OCI-LY3 (cell line): ENCODE measurements at regions not wholly inside any gene's neighbourhood (a gene's known extent, or its start where the extent isn't known, plus 50 kb on each side); places are given as distances from the start of the nearest gene placed in this dataset.

Experiments
- H2AFZ ChIP-seq: fragments of 200-600, 300-600 bp; shearing (Covaris generic); 2 replicates; pipeline ENCODE4 v1.6.0; 2014; ENCODE audit warnings: antibody characterized with exemption, low read depth, low read length
- H3K27ac ChIP-seq: fragments of 200-600, 300-600 bp; sonication (generic); 2 replicates; pipeline ENCODE4 v1.5.1; 2014; ENCODE audit warnings: mild to moderate bottlenecking, low read length, moderate library complexity, mixed read lengths
- H3K27me3 ChIP-seq: fragments of 200-600, 300-600 bp; sonication (generic); 2 replicates; pipeline ENCODE4 v1.6.1; 2014; ENCODE audit warnings: low read depth, low read length, mixed read lengths
- H3K36me3 ChIP-seq: fragments of 200-600, 300-600 bp; sonication (generic); replicated peaks from 2 replicates; pipeline ENCODE3; 2014; ENCODE audit warnings: low read depth, low read length, mixed read lengths
- H3K4me1 ChIP-seq: fragments of 300-600, 200-600 bp; sonication (generic); 2 replicates; pipeline ENCODE4 v1.6.1; 2014; ENCODE audit warnings: low read length, mixed read lengths
- H3K4me2 ChIP-seq: fragments of 200-600, 300-600 bp; sonication (generic); 2 replicates; pipeline ENCODE4 v1.6.1; 2014; ENCODE audit warnings: low read length, mixed read lengths
- H3K4me3 ChIP-seq: fragments of 300-600, 200-600 bp; sonication (generic); 2 replicates; pipeline ENCODE4 v1.5.1; 2014; ENCODE audit warnings: antibody characterized with exemption, mild to moderate bottlenecking, low read length, moderate library complexity
- H3K79me2 ChIP-seq: fragments of 300-600, 200-600 bp; shearing (Covaris generic); 2 replicates; pipeline ENCODE4 v1.6.1; 2014; ENCODE audit warnings: mild to moderate bottlenecking, low read length, mixed read lengths
- H3K9ac ChIP-seq: fragments of 300-600, 200-600 bp; shearing (Covaris generic); 2 replicates; pipeline ENCODE4 v1.6.0; 2014; ENCODE audit warnings: mild to moderate bottlenecking, low read length, moderate library complexity
- H3K9me3 ChIP-seq: fragments of 200-600, 300-600 bp; shearing (Covaris generic); 2 replicates; pipeline ENCODE4 v1.6.1; 2014; ENCODE audit warnings: low read length, mixed read lengths; ENCODE audit not compliant: insufficient read depth
- H4K20me1 ChIP-seq: fragments of 200-600, 300-600 bp; sonication (generic); 2 replicates; pipeline ENCODE4 v1.6.1; 2016; ENCODE audit warnings: low read length, mixed read lengths; ENCODE audit not compliant: insufficient read depth
- EZH2phosphoT487 ChIP-seq: fragments of 200-600 bp; shearing (Covaris generic); IDR thresholded peaks from 2 replicates; pipeline ENCODE4 v1.6.1; 2018; ENCODE audit warnings: antibody characterized with exemption, mixed run types, low read depth
- TF ChIP-seq, protein P1 (sequence below): fragments of 200-600, 300-600 bp; sonication (generic); IDR thresholded peaks from 2 replicates; pipeline ENCODE4 v1.5.1; 2014; ENCODE audit warnings: antibody characterized with exemption, low read length, low read depth

DNA sequence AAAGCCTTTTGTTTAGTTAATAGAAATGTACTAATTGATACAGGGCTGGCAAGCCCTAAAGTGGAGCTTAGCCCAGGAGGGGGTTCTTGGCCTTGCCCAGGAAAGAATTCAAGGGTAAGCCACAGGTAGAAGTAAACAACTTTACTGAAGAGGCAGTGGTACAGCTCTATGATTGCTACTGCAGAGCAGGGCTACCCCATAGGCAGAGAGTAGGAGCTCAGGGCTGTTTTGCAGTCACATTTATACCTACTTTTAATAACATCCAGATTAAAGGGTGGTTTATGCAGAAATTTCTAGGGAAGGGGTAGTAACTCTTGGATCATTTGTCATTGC, 680.4 kb upstream of the GJE1 start:
- no peaks in the 10 kb centered on the region for H3K27me3 ChIP-seq
- peaks cover 5% of the 10 kb centered on the region; the same call in 1 of the 2 replicates for H3K4me1 ChIP-seq
- TF ChIP-seq, protein P1, sequence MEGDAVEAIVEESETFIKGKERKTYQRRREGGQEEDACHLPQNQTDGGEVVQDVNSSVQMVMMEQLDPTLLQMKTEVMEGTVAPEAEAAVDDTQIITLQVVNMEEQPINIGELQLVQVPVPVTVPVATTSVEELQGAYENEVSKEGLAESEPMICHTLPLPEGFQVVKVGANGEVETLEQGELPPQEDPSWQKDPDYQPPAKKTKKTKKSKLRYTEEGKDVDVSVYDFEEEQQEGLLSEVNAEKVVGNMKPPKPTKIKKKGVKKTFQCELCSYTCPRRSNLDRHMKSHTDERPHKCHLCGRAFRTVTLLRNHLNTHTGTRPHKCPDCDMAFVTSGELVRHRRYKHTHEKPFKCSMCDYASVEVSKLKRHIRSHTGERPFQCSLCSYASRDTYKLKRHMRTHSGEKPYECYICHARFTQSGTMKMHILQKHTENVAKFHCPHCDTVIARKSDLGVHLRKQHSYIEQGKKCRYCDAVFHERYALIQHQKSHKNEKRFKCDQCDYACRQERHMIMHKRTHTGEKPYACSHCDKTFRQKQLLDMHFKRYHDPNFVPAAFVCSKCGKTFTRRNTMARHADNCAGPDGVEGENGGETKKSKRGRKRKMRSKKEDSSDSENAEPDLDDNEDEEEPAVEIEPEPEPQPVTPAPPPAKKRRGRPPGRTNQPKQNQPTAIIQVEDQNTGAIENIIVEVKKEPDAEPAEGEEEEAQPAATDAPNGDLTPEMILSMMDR = no peak
- no peak for TF ChIP-seq EZH2phosphoT487
- no peaks in the 10 kb centered on the region for H3K36me3 ChIP-seq
- H4K20me1 ChIP-seq = no peaks in the 10 kb centered on the region
- H3K79me2 ChIP-seq = no peaks in the 10 kb centered on the region
- H3K9me3 ChIP-seq = no peaks in the 10 kb centered on the region
- no peak overlapping the region for H3K4me2 ChIP-seq
- no peak overlapping the region for H3K4me3 ChIP-seq
- H3K9ac ChIP-seq = no peak overlapping the region
- H2AFZ ChIP-seq = no peak overlapping the region
- no peak overlapping the region for H3K27ac ChIP-seq

DNA sequence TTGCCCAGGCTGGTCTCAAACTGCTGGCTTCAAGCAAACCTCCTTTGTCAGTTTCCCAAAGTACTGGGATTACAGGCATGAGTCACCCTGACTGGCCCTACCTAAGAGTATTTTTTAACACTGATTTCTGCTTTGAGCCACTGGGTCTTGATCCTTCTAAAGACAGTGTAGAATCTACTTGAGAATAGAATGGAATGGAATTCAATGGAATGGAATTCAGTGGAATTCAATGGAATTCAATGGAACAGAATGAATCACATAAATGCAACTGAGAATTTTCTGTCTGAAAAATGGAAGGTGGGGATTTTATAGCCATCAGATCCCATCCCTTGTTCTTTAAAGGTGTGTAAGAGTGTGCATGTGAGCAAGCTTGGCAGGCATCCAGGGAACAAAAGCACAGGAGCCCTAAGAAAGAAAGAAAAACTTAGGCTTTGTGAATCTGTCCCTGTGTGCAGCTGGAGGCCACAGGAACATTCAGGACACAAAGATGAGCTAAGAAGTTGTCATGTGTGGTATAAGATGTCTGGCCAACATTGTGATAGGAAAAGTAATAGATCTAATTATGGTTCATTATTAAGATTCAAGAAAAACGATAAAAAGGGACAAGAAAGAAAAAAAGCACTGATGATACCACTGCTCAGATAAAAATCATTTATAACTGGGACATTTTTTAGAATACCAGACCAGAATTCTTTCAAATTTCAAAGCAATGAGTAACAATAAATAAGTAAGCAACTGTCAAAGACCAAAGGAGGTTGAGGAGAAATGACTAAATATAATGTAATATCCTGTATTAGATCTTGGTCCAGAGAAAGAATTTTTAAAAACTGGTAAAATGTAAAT, 681.0 kb upstream of the GJE1 start:
- Histone ChIP-seq H3K27ac (no peak overlapping the region), H2AFZ (no peak overlapping the region)
- TF ChIP-seq EZH2phosphoT487 = no peak
- TF ChIP-seq, protein P1 = no peak

DNA sequence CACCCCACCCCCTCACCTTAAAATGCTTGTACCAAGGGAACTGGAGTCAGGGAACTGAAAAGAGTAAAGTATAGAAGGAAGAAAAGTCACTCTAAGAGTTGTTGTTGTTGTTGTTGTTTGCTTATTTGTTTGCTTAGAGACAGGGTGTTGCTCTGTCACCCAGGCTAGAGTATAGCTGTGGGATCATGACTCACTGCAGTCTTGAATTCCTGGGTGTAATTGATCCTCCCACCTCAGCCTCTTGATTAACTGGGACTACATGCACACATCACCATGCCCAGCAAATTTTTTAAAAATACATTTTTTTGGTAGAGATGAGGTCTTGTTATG, 681.6 kb upstream of the GJE1 start:
- Histone ChIP-seq H3K4me2 (no peak overlapping the region), H3K4me3 (no peak overlapping the region), H3K9me3 (no peaks in the 10 kb centered on the region), H3K27me3 (no peaks in the 10 kb centered on the region), H3K9ac (no peak overlapping the region), H2AFZ (no peak overlapping the region), H3K27ac (no peak overlapping the region), H4K20me1 (no peaks in the 10 kb centered on the region), H3K79me2 (no peaks in the 10 kb centered on the region), H3K4me1 (peaks cover 5% of the 10 kb centered on the region; the same call in 1 of the 2 replicates), H3K36me3 (no peaks in the 10 kb centered on the region)
- no peak for TF ChIP-seq EZH2phosphoT487

More for the DNA sequence above, 681.0 kb upstream of the GJE1 start:
- Histone ChIP-seq H3K4me2 (no peak overlapping the region), H3K9ac (no peak overlapping the region), H4K20me1 (no peaks in the 10 kb centered on the region), H3K4me3 (no peak overlapping the region), H3K9me3 (no peaks in the 10 kb centered on the region), H3K36me3 (no peaks in the 10 kb centered on the region), H3K4me1 (peaks cover 5% of the 10 kb centered on the region; the same call in 1 of the 2 replicates), H3K79me2 (no peaks in the 10 kb centered on the region), H3K27me3 (no peaks in the 10 kb centered on the region)

DNA sequence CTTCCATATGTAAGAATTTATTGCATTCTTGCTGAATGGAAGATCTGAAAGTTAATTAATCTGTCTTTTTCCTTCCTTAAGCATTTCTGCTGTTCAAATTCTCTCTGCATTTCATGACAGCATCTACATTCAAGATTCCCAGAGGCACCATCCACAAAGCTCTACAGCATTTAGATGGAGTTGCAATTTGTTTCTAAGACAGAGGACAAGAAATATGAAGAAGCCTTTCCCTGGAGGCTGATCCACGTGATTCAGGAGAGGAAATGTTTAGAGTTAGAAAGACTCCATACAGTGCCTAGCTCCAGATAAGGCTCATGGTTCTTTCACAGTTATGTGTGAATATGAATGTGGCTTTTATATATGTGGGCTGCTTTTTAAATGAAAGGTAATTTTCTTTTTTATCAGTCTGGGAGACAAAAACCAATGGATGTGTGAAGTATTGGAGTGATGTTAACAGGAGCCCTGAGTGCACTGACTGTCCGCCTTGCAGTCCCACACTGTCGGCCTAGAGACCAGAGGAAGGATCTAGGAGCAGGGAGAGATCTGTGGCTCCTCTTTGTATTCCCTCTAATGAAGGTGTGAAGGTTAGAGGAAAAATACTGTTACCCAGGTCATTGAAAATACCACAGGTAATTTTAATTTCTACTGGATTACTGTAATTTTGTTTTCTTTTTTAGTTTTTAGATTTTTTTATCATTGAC, 686.6 kb upstream of the GJE1 start:
- Histone ChIP-seq H3K4me1 (peaks cover 5% of the 10 kb centered on the region; the same call in 1 of the 2 replicates), H3K9ac (no peak overlapping the region), H3K27ac (no peak overlapping the region), H3K36me3 (no peaks in the 10 kb centered on the region), H3K27me3 (no peaks in the 10 kb centered on the region), H3K4me3 (no peak overlapping the region), H3K9me3 (no peaks in the 10 kb centered on the region), H3K4me2 (no peak overlapping the region), H4K20me1 (no peaks in the 10 kb centered on the region), H2AFZ (no peak overlapping the region), H3K79me2 (no peaks in the 10 kb centered on the region)
- TF ChIP-seq, protein P1 = no peak
- no peak for TF ChIP-seq EZH2phosphoT487
